GM12875 (cell line): ENCODE measurements at regions not wholly inside any gene's neighbourhood (a gene's known extent, or its start where the extent isn't known, plus 50 kb on each side); places are given as distances from the start of the nearest gene placed in this dataset.

Experiments used
- H3K4me3 ChIP-seq: one replicate; pipeline ENCODE4 v1.5.1; 2011; ENCODE audit warnings: low read depth, low read length, control low read depth
- TF ChIP-seq, protein P1 (sequence below): IDR thresholded peaks from 2 replicates; pipeline ENCODE4 v1.5.1; 2011; ENCODE audit warnings: low read depth, mild to moderate bottlenecking, control low read depth, inconsistent platforms, low read length, moderate library complexity, borderline replicate concordance; ENCODE audit not compliant: insufficient read depth

DNA sequence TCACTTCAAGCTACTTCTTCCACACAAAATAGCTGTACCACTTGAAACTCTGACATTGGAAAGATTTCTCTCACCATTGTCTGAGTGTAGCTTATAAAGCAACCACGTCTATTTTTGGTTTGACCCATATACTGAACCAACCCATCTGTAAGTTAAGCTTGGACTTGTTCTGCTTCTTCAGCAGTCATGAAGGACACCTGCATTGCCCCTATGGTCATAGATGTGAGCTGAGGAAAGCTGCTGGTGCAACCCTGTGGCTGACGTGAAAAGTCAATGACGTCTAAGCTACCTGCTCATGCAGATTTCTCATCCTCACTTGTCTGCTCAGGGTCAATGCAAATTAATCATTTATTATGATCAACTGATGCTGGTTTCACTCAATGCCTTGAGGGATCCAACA, 417.4 kb downstream of the CETN3 start:
- H3K4me3 ChIP-seq = no peak overlapping the region
- TF ChIP-seq, protein P1, sequence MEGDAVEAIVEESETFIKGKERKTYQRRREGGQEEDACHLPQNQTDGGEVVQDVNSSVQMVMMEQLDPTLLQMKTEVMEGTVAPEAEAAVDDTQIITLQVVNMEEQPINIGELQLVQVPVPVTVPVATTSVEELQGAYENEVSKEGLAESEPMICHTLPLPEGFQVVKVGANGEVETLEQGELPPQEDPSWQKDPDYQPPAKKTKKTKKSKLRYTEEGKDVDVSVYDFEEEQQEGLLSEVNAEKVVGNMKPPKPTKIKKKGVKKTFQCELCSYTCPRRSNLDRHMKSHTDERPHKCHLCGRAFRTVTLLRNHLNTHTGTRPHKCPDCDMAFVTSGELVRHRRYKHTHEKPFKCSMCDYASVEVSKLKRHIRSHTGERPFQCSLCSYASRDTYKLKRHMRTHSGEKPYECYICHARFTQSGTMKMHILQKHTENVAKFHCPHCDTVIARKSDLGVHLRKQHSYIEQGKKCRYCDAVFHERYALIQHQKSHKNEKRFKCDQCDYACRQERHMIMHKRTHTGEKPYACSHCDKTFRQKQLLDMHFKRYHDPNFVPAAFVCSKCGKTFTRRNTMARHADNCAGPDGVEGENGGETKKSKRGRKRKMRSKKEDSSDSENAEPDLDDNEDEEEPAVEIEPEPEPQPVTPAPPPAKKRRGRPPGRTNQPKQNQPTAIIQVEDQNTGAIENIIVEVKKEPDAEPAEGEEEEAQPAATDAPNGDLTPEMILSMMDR = no peak

GRCh38 chr5:89991592-89991991, 418.0 kb downstream of the CETN3 start:
- TF ChIP-seq, protein P1 = no peak
- no peak overlapping the region for H3K4me3 ChIP-seq

GRCh38 chr5:89989776-89990175, 419.8 kb downstream of the CETN3 start:
- TF ChIP-seq, protein P1 = no peak
- no peak overlapping the region for H3K4me3 ChIP-seq

DNA sequence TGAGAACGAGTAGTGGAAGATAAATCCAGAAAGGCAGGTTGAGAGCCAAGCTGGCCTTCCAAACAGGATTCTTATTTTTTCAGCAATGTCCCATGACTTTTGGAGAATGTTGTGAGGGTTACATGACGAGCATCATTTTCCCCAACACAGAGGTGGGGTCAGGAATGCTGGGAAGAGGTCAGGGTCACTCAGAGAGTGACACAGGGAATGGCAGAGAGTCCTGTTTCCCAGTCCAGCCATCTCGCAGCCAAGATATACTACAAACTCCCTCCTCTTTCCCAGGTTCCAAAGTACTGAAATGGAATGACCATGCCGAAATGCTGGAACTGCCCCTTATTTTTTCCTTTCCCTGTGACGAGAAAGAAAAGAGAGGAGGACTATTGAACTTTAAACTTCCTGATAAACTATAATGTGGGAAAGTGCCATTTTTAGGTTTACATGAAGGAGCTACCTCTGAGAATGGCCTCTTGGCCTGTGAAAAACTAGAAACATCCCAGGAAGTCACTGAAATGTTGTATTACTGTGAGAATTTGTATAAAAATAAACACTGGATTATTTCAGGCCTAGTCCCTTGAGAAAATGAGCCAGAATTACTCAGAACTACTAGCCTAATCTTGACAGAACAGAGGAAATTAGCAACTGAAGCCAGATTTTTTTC, 420.4 kb downstream of the CETN3 start:
- TF ChIP-seq, protein P1 = no peak
- no peak overlapping the region for H3K4me3 ChIP-seq

GRCh38 chr5:89988129-89988810, 421.3 kb downstream of the CETN3 start:
- no peak overlapping the region for H3K4me3 ChIP-seq
- TF ChIP-seq, protein P1 = no peak

- no peak overlapping the region for H3K4me3 ChIP-seq
- TF ChIP-seq, protein P1 = no peak
Observed at GRCh38 chr5:89983216-89983615, 426.3 kb downstream of the CETN3 start.
